DND-41 (cell line): ENCODE measurements at regions not wholly inside any gene's neighbourhood (a gene's known extent, or its start where the extent isn't known, plus 50 kb on each side); places are given as distances from the start of the nearest gene placed in this dataset.

ENCODE experiments used
- ATAC-seq: fragments of 200-7000 bp; cut with Tn5 transposase; 3 replicates; pipeline ENCODE4 v1.9.1; 2021; ENCODE audit warnings: low read depth; ENCODE audit not compliant: insufficient read depth
- DNase-seq: peaks from one replicate; pipeline ENCODE4 v3.0.0-alpha.2; 2020
- H2AFZ ChIP-seq: 2 replicates; pipeline ENCODE4 v1.6.0; 2012; ENCODE audit warnings: low read depth, low read length
- H3K27ac ChIP-seq: 2 replicates; pipeline ENCODE4 v1.5.1; 2012; ENCODE audit warnings: low read length, inconsistent platforms
- H3K27me3 ChIP-seq: fragments of 200-600 bp; sonication (generic); 2 replicates; pipeline ENCODE4 v1.6.0; 2012; ENCODE audit warnings: low read length, mild to moderate bottlenecking, inconsistent platforms; ENCODE audit not compliant: insufficient read depth, poor library complexity
- H3K36me3 ChIP-seq: 2 replicates; pipeline ENCODE4 v1.5.1; 2012; ENCODE audit warnings: low read length, inconsistent platforms; ENCODE audit not compliant: insufficient read depth
- H3K4me1 ChIP-seq: 2 replicates; pipeline ENCODE4 v1.5.1; 2012; ENCODE audit warnings: mild to moderate bottlenecking, low read length; ENCODE audit not compliant: insufficient read depth
- H3K4me2 ChIP-seq: 2 replicates; pipeline ENCODE4 v1.6.0; 2012; ENCODE audit warnings: mild to moderate bottlenecking, moderate library complexity, low read length, inconsistent platforms; ENCODE audit not compliant: insufficient read depth
- H3K4me3 ChIP-seq, 2 experiments: fragments of 200-600 bp in 1 of 2; shearing (Covaris generic) in 1 of 2; 2 replicates each; pipeline ENCODE4 v1.5.1; 2012 to 2016; ENCODE audit warnings: inconsistent platforms in 2 of 2, low read length in 2 of 2, mild to moderate bottlenecking in 2 of 2, low read depth in 1 of 2, moderate library complexity in 1 of 2
- H3K79me2 ChIP-seq: 2 replicates; pipeline ENCODE4 v1.6.0; 2012; ENCODE audit warnings: low read length, inconsistent platforms; ENCODE audit not compliant: insufficient read depth
- H3K9ac ChIP-seq: 2 replicates; pipeline ENCODE4 v1.6.0; 2012; ENCODE audit warnings: low read depth, mild to moderate bottlenecking, inconsistent platforms, low read length, moderate library complexity
- H3K9me3 ChIP-seq: 2 replicates; pipeline ENCODE4 v1.5.1; 2012; ENCODE audit warnings: low read length, moderate library complexity, mild to moderate bottlenecking, inconsistent platforms; ENCODE audit not compliant: insufficient read depth, severe bottlenecking
- H4K20me1 ChIP-seq: 2 replicates; pipeline ENCODE4 v1.6.0; 2012; ENCODE audit warnings: low read length; ENCODE audit not compliant: insufficient read depth
- EZH2 ChIP-seq: IDR thresholded peaks from 3 replicates; pipeline ENCODE4 v1.6.1; 2012; ENCODE audit warnings: borderline replicate concordance, low read depth, mild to moderate bottlenecking, moderate library complexity, low read length, inconsistent platforms; ENCODE audit not compliant: severe bottlenecking
- TF ChIP-seq, protein P1 (sequence below): IDR thresholded peaks from 2 replicates; pipeline ENCODE4 v1.5.1; 2012; ENCODE audit warnings: borderline replicate concordance, low read length, moderate library complexity, mild to moderate bottlenecking; ENCODE audit not compliant: poor library complexity, severe bottlenecking; ENCODE audit errors: extremely low read depth

DNA sequence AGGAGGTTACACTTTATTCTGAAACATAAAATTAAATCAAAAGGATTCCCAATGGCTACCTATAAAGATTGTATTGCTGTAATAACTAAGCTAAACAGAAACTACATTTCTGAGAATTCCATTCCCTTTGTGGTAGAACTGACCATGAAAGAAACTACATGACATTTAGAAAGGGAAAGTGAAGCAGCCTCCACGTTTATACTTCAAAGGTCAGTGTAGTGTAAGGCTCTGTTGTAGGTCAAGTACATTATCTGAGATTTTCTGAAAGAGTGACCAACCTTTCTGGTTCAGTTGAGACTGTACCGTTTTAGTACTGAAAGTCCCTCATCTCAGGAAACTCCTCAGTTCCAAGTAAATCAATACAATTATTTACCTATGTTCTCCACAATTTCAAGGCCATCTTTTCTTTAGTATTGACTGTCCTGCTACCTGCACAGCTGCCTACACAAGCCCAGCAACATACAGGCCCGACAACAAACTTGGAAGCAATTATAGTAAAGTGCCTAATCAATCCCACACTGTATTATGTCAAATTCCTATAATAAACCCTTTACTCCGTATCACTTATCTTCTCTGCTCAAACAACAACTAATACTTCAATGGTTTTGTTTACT, 343.0 kb downstream of the PLOD2 start:
- H3K4me3 ChIP-seq = no peak overlapping the region
- no peaks in the 10 kb centered on the region for H3K27me3 ChIP-seq
- DNase-seq (no peak), ATAC-seq (no peak)
- no peaks in the 10 kb centered on the region for H3K4me1 ChIP-seq
- no peak overlapping the region for H3K4me2 ChIP-seq
- H3K9ac ChIP-seq = no peak overlapping the region
- no peaks in the 10 kb centered on the region for H3K9me3 ChIP-seq
- TF ChIP-seq EZH2 = no peak
- TF ChIP-seq, protein P1, sequence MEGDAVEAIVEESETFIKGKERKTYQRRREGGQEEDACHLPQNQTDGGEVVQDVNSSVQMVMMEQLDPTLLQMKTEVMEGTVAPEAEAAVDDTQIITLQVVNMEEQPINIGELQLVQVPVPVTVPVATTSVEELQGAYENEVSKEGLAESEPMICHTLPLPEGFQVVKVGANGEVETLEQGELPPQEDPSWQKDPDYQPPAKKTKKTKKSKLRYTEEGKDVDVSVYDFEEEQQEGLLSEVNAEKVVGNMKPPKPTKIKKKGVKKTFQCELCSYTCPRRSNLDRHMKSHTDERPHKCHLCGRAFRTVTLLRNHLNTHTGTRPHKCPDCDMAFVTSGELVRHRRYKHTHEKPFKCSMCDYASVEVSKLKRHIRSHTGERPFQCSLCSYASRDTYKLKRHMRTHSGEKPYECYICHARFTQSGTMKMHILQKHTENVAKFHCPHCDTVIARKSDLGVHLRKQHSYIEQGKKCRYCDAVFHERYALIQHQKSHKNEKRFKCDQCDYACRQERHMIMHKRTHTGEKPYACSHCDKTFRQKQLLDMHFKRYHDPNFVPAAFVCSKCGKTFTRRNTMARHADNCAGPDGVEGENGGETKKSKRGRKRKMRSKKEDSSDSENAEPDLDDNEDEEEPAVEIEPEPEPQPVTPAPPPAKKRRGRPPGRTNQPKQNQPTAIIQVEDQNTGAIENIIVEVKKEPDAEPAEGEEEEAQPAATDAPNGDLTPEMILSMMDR = no peak
- H4K20me1 ChIP-seq = no peaks in the 10 kb centered on the region
- no peak overlapping the region for H3K27ac ChIP-seq
- no peaks in the 10 kb centered on the region for H3K36me3 ChIP-seq
- no peak overlapping the region for H2AFZ ChIP-seq
- no peaks in the 10 kb centered on the region for H3K79me2 ChIP-seq

DNA sequence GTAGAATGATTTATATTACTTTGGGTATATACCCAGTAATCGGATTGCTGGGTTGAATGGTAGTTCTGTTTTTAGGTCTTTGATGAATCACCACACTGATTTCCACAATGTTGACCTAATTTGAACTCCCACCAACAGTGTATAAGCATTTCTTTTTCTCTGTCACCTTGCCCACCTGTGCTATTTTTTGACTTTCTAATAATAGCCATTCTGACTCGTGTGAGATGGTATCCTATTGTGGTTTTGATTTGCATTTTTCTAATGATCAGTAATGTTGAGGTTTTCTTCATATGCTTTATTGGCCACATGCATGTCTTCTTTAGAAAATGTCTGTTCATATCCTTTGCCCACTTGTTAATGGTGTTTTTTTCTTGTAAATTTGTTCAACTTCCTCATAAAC, 340.8 kb downstream of the PLOD2 start:
- Histone ChIP-seq H3K79me2 (no peaks in the 10 kb centered on the region), H2AFZ (no peak overlapping the region), H3K27ac (no peak overlapping the region), H3K27me3 (no peaks in the 10 kb centered on the region), H3K4me3 (no peak overlapping the region), H3K9ac (no peak overlapping the region), H3K4me1 (no peaks in the 10 kb centered on the region), H3K9me3 (no peaks in the 10 kb centered on the region), H4K20me1 (no peaks in the 10 kb centered on the region), H3K36me3 (no peaks in the 10 kb centered on the region), H3K4me2 (no peak overlapping the region)
- TF ChIP-seq, protein P1 = no peak
- no peak for TF ChIP-seq EZH2
- DNase-seq (no peak), ATAC-seq (no peak)

DNA sequence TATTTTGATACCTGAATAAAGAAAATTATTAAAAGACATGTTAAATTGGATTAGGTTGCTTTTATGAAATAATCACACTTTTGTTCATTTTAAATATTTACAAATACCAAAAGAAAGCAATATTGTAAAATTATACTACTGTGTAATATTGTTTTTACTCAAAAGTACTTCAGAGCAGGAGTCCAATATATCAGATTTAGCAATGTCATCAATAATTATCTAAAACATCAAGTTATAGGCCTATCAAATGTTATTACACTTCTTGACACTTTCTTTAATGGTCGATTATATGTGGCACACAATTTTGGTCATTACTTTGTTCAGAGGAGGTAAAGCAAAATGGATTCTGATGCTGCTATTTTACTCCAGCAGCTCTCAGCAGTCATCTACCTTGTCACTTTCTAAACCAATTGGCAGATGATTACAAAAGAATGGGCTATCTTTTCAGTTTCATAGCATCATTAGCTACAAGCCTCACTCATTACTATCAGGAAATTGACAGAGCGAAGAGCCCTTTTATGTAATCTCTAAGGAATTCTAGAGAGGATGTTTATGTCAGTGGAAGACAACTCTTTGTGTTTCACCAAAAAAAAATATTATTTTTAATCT, 318.6 kb downstream of the PLOD2 start:
- H4K20me1 ChIP-seq = no peaks in the 10 kb centered on the region
- H3K79me2 ChIP-seq = no peaks in the 10 kb centered on the region
- H3K4me2 ChIP-seq = no peak overlapping the region
- DNase-seq (no peak), ATAC-seq (no peak)
- H3K36me3 ChIP-seq = no peaks in the 10 kb centered on the region
- H3K27me3 ChIP-seq = no peaks in the 10 kb centered on the region
- H3K27ac ChIP-seq = no peak overlapping the region
- no peak overlapping the region for H3K9ac ChIP-seq
- no peaks in the 10 kb centered on the region for H3K4me1 ChIP-seq
- no peaks in the 10 kb centered on the region for H3K9me3 ChIP-seq
- no peak overlapping the region for H2AFZ ChIP-seq
- H3K4me3 ChIP-seq = no peak overlapping the region
- no peak for TF ChIP-seq EZH2
- TF ChIP-seq, protein P1 = no peak
